GM19467 (cell line): ENCODE measurements at regions not wholly inside any gene's neighbourhood (a gene's known extent, or its start where the extent isn't known, plus 50 kb on each side); places are given as distances from the start of the nearest gene placed in this dataset.

Source experiments
- ATAC-seq: cut with Tn5 transposase; IDR thresholded peaks from one replicate; pipeline ENCODE4 v1.9.1; 2021; ENCODE audit warnings: mild to moderate bottlenecking, moderate library complexity; ENCODE audit not compliant: unreplicated experiment

- ATAC-seq: no peak
Observed at GRCh38 chrX:106341823-106342222, 173.7 kb downstream of the PWWP3B start.

- ATAC-seq: no peak
Observed at GRCh38 chrX:106356580-106356979, 188.5 kb downstream of the PWWP3B start.

- no peak for ATAC-seq
Observed at GRCh38 chrX:106363214-106363613, 195.1 kb downstream of the PWWP3B start.

GRCh38 chrX:106378616-106379015, 210.5 kb downstream of the PWWP3B start:
- ATAC-seq: peak; percentile 74

GRCh38 chrX:106391284-106391911, 220.4 kb upstream of the RADX start:
- ATAC-seq: no peak

GRCh38 chrX:106392346-106392745, 219.4 kb upstream of the RADX start:
- ATAC-seq: no peak

GRCh38 chrX:106397788-106398538, 213.8 kb upstream of the RADX start:
- no peak for ATAC-seq

GRCh38 chrX:106401965-106402559, 209.7 kb upstream of the RADX start:
- ATAC-seq: no peak

GRCh38 chrX:106404512-106404911, 207.3 kb upstream of the RADX start:
- ATAC-seq: no peak

GRCh38 chrX:106415276-106415895, 196.4 kb upstream of the RADX start:
- peak; percentile 95 for ATAC-seq

GRCh38 chrX:106436691-106437090, 175.1 kb upstream of the RADX start:
- no peak for ATAC-seq

GRCh38 chrX:106437407-106437806, 174.4 kb upstream of the RADX start:
- no peak for ATAC-seq

- ATAC-seq: no peak
Observed at GRCh38 chrX:106450405-106450804, 161.4 kb upstream of the RADX start.

- ATAC-seq: no peak
Observed at GRCh38 chrX:106451933-106452332, 159.8 kb upstream of the RADX start.

- no peak for ATAC-seq
Observed at GRCh38 chrX:106454991-106455390, 156.8 kb upstream of the RADX start.

GRCh38 chrX:106457802-106458201, 154.0 kb upstream of the RADX start:
- ATAC-seq: no peak

GRCh38 chrX:106467422-106467821, 144.4 kb upstream of the RADX start:
- no peak for ATAC-seq

GRCh38 chrX:106467943-106468342, 143.8 kb upstream of the RADX start:
- ATAC-seq: no peak

GRCh38 chrX:106468433-106468832, 143.3 kb upstream of the RADX start:
- ATAC-seq: no peak

- ATAC-seq: no peak
Observed at GRCh38 chrX:106479920-106480319, 131.9 kb upstream of the RADX start.

- ATAC-seq: no peak
Observed at GRCh38 chrX:106481341-106481740, 130.4 kb upstream of the RADX start.

GRCh38 chrX:106484233-106484632, 127.5 kb upstream of the RADX start:
- peak; percentile 97 for ATAC-seq
